ENCODE measurements at regions not wholly inside any gene's neighbourhood (a gene's known extent, or its start where the extent isn't known, plus 50 kb on each side); places are given as distances from the start of the nearest gene placed in this dataset.

- TF ChIP-seq CTCF (IDR thresholded peaks at IDR 0.05; ENCODE audit: insufficient read depth, low read length, poor library complexity, severe bottlenecking) (no peak), EZH2phosphoT487 (conservative IDR thresholded peaks at IDR 0.05; ENCODE audit: low read length) (no peak)
Observed at GRCh38 chr2:61718965-61719364, 134.9 kb downstream of the FAM161A start.
